Astrocyte (in vitro differentiated cells and primary cell): ENCODE measurements at regions not wholly inside any gene's neighbourhood (a gene's known extent, or its start where the extent isn't known, plus 50 kb on each side); places are given as distances from the start of the nearest gene placed in this dataset.

Experiments
- DNase-seq: peaks from one replicate; pipeline ENCODE4 v3.0.0-alpha.2; 2010; ENCODE audit warnings: low read depth
- FAIRE-seq: peaks from 2 replicates; lab custom pipeline; 2011; peaks lifted over from hg19 to GRCh38; lab: Jason Lieb, UNC
- H2AFZ ChIP-seq: 2 replicates; pipeline ENCODE4 v1.6.0; 2012; ENCODE audit warnings: low read depth, low read length, inconsistent platforms
- H3K27ac ChIP-seq: 2 replicates; pipeline ENCODE4 v1.5.1; 2011; ENCODE audit warnings: low read depth, low read length, inconsistent platforms
- H3K27me3 ChIP-seq: 2 replicates; pipeline ENCODE4 v1.6.0; 2011; ENCODE audit warnings: low read length, inconsistent platforms; ENCODE audit not compliant: insufficient read depth
- H3K36me3 ChIP-seq: 2 replicates; pipeline ENCODE4 v1.5.1; 2011; ENCODE audit warnings: low read length, inconsistent platforms; ENCODE audit not compliant: insufficient read depth
- H3K4me1 ChIP-seq: 2 replicates; pipeline ENCODE4 v1.5.1; 2011; ENCODE audit warnings: low read length, inconsistent platforms; ENCODE audit not compliant: insufficient read depth
- H3K4me2 ChIP-seq: 2 replicates; pipeline ENCODE4 v1.6.0; 2012; ENCODE audit warnings: low read length, inconsistent platforms
- H3K4me3 ChIP-seq: 2 replicates; pipeline ENCODE4 v1.5.1; 2011; ENCODE audit warnings: low read depth, mild to moderate bottlenecking, low read length, inconsistent platforms; ENCODE audit not compliant: insufficient read depth
- H3K79me2 ChIP-seq: 2 replicates; pipeline ENCODE4 v1.6.0; 2012; ENCODE audit warnings: mild to moderate bottlenecking, low read length, inconsistent platforms; ENCODE audit not compliant: insufficient read depth
- H3K9ac ChIP-seq: 2 replicates; pipeline ENCODE4 v1.6.0; 2012; ENCODE audit warnings: mild to moderate bottlenecking, low read length, inconsistent platforms
- H3K9me3 ChIP-seq: 2 replicates; pipeline ENCODE4 v1.5.1; 2012; ENCODE audit warnings: low read depth, mild to moderate bottlenecking, low read length, inconsistent platforms; ENCODE audit not compliant: insufficient read depth
- H4K20me1 ChIP-seq: 2 replicates; pipeline ENCODE4 v1.6.0; 2012; ENCODE audit warnings: low read length, inconsistent platforms; ENCODE audit not compliant: insufficient read depth
- H3K27ac Mint-ChIP-seq: one replicate; pipeline ENCODE4 v1.8.0; 2021; ENCODE audit warnings: mild to moderate bottlenecking, mixed read lengths; ENCODE audit not compliant: unreplicated experiment
- H3K27me3 Mint-ChIP-seq: one replicate; pipeline ENCODE4 v1.8.0; 2021; ENCODE audit warnings: low read depth, mixed read lengths; ENCODE audit not compliant: unreplicated experiment
- H3K36me3 Mint-ChIP-seq: one replicate; pipeline ENCODE4 v1.8.0; 2021; ENCODE audit warnings: low read depth, mixed read lengths; ENCODE audit not compliant: unreplicated experiment
- H3K4me1 Mint-ChIP-seq: one replicate; pipeline ENCODE4 v1.8.0; 2021; ENCODE audit warnings: low read depth, mixed read lengths; ENCODE audit not compliant: unreplicated experiment
- H3K4me3 Mint-ChIP-seq: one replicate; pipeline ENCODE4 v1.8.0; 2021; ENCODE audit warnings: mild to moderate bottlenecking, moderate library complexity, mixed read lengths; ENCODE audit not compliant: unreplicated experiment
- H3K9me3 Mint-ChIP-seq: one replicate; pipeline ENCODE4 v1.8.0; 2021; ENCODE audit warnings: mild to moderate bottlenecking, mixed read lengths; ENCODE audit not compliant: unreplicated experiment
- CTCF ChIP-seq: IDR thresholded peaks from 2 replicates; pipeline ENCODE4 v1.5.1; 2011; ENCODE audit warnings: low read depth, mild to moderate bottlenecking, inconsistent platforms, low read length, moderate library complexity; ENCODE audit not compliant: insufficient read depth
- EZH2 ChIP-seq: IDR thresholded peaks from 2 replicates; pipeline ENCODE4 v1.6.1; 2012; ENCODE audit warnings: mild to moderate bottlenecking, low read length, inconsistent platforms; ENCODE audit not compliant: insufficient read depth

GRCh38 chr18:51980101-51980500 lies 359.9 kb upstream of the DCC start:
- FAIRE-seq, result no peak
- H3K4me1 ChIP-seq, result no peaks in the 10 kb centered on the region

GRCh38 chr18:51988277-51988676 lies 351.7 kb upstream of the DCC start:
- no peak overlapping the region for H3K4me3 ChIP-seq
- peaks cover 10% of the 10 kb centered on the region for H3K27me3 Mint-ChIP-seq
- no peaks in the 10 kb centered on the region for H3K79me2 ChIP-seq
- no peak overlapping the region for H2AFZ ChIP-seq
- TF ChIP-seq CTCF (no peak), EZH2 (no peak)
- no peaks in the 10 kb centered on the region for H3K4me1 ChIP-seq
- no peak for FAIRE-seq
- H4K20me1 ChIP-seq, result no peaks in the 10 kb centered on the region
- H3K4me1 Mint-ChIP-seq, result no peaks in the 10 kb centered on the region
- no peak for DNase-seq
- H3K27ac Mint-ChIP-seq, result no peak overlapping the region
- no peaks in the 10 kb centered on the region for H3K36me3 ChIP-seq
- no peak overlapping the region for H3K4me2 ChIP-seq
- no peak overlapping the region for H3K4me3 Mint-ChIP-seq
- no peaks in the 10 kb centered on the region for H3K36me3 Mint-ChIP-seq
- no peaks in the 10 kb centered on the region for H3K9me3 Mint-ChIP-seq
- no peaks in the 10 kb centered on the region for H3K27me3 ChIP-seq
- no peak overlapping the region for H3K9ac ChIP-seq
- H3K27ac ChIP-seq, result no peak overlapping the region
- H3K9me3 ChIP-seq, result peaks cover 3% of the 10 kb centered on the region

More at GRCh38 chr18:51980101-51980500, 359.9 kb upstream of the DCC start:
- Histone ChIP-seq H3K9ac (no peak overlapping the region), H2AFZ (no peak overlapping the region), H3K4me2 (no peak overlapping the region), H3K36me3 (no peaks in the 10 kb centered on the region), H3K9me3 (peaks cover 3% of the 10 kb centered on the region), H3K4me3 (no peak overlapping the region), H3K27ac (no peak overlapping the region), H3K79me2 (no peaks in the 10 kb centered on the region), H4K20me1 (no peaks in the 10 kb centered on the region), H3K27me3 (no peaks in the 10 kb centered on the region)
- H3K27me3 Mint-ChIP-seq, result peaks cover 19% of the 10 kb centered on the region
- no peak for TF ChIP-seq EZH2
- TF ChIP-seq CTCF, result no peak
- no peak for DNase-seq
- no peaks in the 10 kb centered on the region for H3K9me3 Mint-ChIP-seq
- H3K4me1 Mint-ChIP-seq, result no peaks in the 10 kb centered on the region
- no peaks in the 10 kb centered on the region for H3K36me3 Mint-ChIP-seq
- H3K4me3 Mint-ChIP-seq, result no peak overlapping the region
- H3K27ac Mint-ChIP-seq, result no peak overlapping the region

GRCh38 chr18:51997129-51997528 lies 342.9 kb upstream of the DCC start:
- no peaks in the 10 kb centered on the region for H3K4me1 ChIP-seq
- Mint-ChIP-seq H3K4me3 (no peak overlapping the region), H3K27me3 (no peaks in the 10 kb centered on the region), H3K4me1 (peaks cover 6% of the 10 kb centered on the region), H3K27ac (no peak overlapping the region), H3K9me3 (no peaks in the 10 kb centered on the region), H3K36me3 (peaks cover 1% of the 10 kb centered on the region)
- no peak overlapping the region for H2AFZ ChIP-seq
- no peak overlapping the region for H3K27ac ChIP-seq
- H3K27me3 ChIP-seq, result no peaks in the 10 kb centered on the region
- H3K4me3 ChIP-seq, result no peak overlapping the region
- H3K9me3 ChIP-seq, result no peaks in the 10 kb centered on the region
- no peaks in the 10 kb centered on the region for H3K79me2 ChIP-seq
- no peak overlapping the region for H3K4me2 ChIP-seq
- FAIRE-seq (no peak), DNase-seq (no peak)
- no peaks in the 10 kb centered on the region for H3K36me3 ChIP-seq
- no peak for TF ChIP-seq CTCF
- TF ChIP-seq EZH2, result no peak
- H4K20me1 ChIP-seq, result no peaks in the 10 kb centered on the region
- H3K9ac ChIP-seq, result no peak overlapping the region
